ENCODE measurements at regions not wholly inside any gene's neighbourhood (a gene's known extent, or its start where the extent isn't known, plus 50 kb on each side); places are given as distances from the start of the nearest gene placed in this dataset.

DNA sequence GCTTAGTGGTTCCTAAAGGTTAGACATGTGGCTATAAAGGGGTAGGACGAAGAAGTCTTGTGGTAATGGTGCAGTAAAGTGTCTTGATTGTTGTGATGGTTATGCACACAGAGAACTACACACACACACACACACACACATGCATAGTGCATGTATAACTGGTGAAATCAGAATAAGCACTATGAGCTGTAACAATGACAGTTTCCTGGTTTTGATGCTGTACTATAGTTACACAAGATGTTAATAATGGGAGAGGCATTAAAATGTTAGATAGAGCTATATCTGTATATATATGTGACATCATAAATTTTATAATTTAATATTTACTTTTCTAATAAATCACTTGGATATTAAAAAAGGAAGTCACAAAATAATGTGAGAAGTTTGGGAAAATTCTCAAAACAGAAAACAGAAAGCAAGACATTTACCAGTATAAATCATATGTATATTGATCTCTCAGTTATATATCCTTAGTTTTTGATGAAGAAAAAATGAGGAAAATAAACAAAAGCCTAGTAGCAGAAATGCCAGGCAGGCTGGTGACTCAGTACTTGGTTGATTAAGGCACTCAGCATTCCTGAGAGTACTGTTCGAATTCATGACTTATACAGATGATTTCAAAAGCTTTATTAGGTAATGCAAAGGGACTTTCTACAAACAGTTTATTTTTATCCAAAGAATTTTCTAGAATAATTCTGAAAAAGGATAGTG lies 350.5 kb upstream of the DAB2 start:
- no peak overlapping the region for H3K4me3 ChIP-seq
- H3K9me3 ChIP-seq = no peaks in the 10 kb centered on the region
- no peak overlapping the region for H3K27ac ChIP-seq
- H3K27me3 ChIP-seq = no peaks in the 10 kb centered on the region
- WGBS, 2 donors (ENCODE audit: low coverage in 1 of 2) = 32 to 68% methylated on average over 2 of the region's 2 CpGs
- no peak for DNase-seq
- H3K36me3 ChIP-seq = no peaks in the 10 kb centered on the region
- in situ Hi-C loops (cut with MboI; ENCODE audit: low pct_ligation_motif_present in 1 of 4, low pct_unique_long_range_greater_than_20kb in 1 of 4, low sequenced_read_pairs in 3 of 4) = no loop called here
- no peak for TF ChIP-seq POLR2A (IDR thresholded peaks at IDR 0.05)
- TF ChIP-seq POLR2AphosphoS5 (IDR thresholded peaks at IDR 0.05) = no peak
- no peak for TF ChIP-seq CTCF (IDR thresholded peaks at IDR 0.05)
- TF ChIP-seq EP300 (IDR thresholded peaks at IDR 0.05; ENCODE audit: low read depth) = no peak
- H3K4me1 ChIP-seq = no peaks in the 10 kb centered on the region
- intact Hi-C loops (cut with DNase I; ENCODE audit: low total_unique reads) = no loop called here

GRCh38 chr5:39774605-39775004 lies 349.8 kb upstream of the DAB2 start:
- Histone ChIP-seq H3K4me3 (no peak overlapping the region), H3K27me3 (no peaks in the 10 kb centered on the region), H3K36me3 (no peaks in the 10 kb centered on the region), H3K27ac (no peak overlapping the region), H3K4me1 (no peaks in the 10 kb centered on the region), H3K9me3 (no peaks in the 10 kb centered on the region)
- in situ Hi-C loops (cut with MboI; ENCODE audit: low pct_ligation_motif_present in 1 of 4, low pct_unique_long_range_greater_than_20kb in 1 of 4, low sequenced_read_pairs in 3 of 4) (no loop called here), intact Hi-C loops (cut with DNase I; ENCODE audit: low total_unique reads) (no loop called here)
- no peak for TF ChIP-seq EP300 (IDR thresholded peaks at IDR 0.05; ENCODE audit: low read depth)
- TF ChIP-seq CTCF (IDR thresholded peaks at IDR 0.05) = no peak
- no peak for TF ChIP-seq POLR2A (IDR thresholded peaks at IDR 0.05)
- TF ChIP-seq POLR2AphosphoS5 (IDR thresholded peaks at IDR 0.05) = no peak
- no peak for DNase-seq

DNA sequence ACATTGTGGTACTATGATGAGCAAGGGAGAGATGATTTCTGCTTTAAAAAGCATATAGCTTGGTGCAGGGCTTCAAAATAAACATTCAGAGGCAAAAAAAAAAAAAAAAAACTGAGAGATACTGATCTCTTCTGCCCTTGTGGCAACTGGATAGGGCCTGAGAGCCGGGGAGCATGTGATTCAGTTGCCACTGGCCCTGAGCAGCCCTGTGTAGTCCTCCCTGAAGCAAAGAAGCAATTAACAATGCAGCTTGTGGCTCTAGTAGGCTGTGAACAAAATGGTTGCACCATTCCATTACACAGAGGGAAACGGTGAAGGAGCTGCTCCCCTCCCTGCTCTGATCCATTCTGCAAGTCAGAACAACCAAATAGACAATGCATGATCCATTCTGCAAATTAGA lies 347.5 kb upstream of the DAB2 start:
- intact Hi-C loops (cut with DNase I; ENCODE audit: low total_unique reads) (no loop called here), in situ Hi-C loops (cut with MboI; ENCODE audit: low pct_ligation_motif_present in 1 of 4, low pct_unique_long_range_greater_than_20kb in 1 of 4, low sequenced_read_pairs in 3 of 4) (no loop called here)
- Histone ChIP-seq H3K27me3 (no peaks in the 10 kb centered on the region), H3K36me3 (no peaks in the 10 kb centered on the region), H3K4me3 (no peak overlapping the region), H3K9me3 (no peaks in the 10 kb centered on the region), H3K27ac (no peak overlapping the region), H3K4me1 (no peaks in the 10 kb centered on the region)
- no peak for TF ChIP-seq POLR2AphosphoS5 (IDR thresholded peaks at IDR 0.05)
- TF ChIP-seq POLR2A (IDR thresholded peaks at IDR 0.05) = no peak
- TF ChIP-seq CTCF (IDR thresholded peaks at IDR 0.05) = no peak
- TF ChIP-seq EP300 (IDR thresholded peaks at IDR 0.05; ENCODE audit: low read depth) = no peak
- DNase-seq = no peak
- WGBS, 2 donors (ENCODE audit: low coverage in 1 of 2) = 51 to 86% methylated on average over 1 to 2 of the region's 2 CpGs

DNA sequence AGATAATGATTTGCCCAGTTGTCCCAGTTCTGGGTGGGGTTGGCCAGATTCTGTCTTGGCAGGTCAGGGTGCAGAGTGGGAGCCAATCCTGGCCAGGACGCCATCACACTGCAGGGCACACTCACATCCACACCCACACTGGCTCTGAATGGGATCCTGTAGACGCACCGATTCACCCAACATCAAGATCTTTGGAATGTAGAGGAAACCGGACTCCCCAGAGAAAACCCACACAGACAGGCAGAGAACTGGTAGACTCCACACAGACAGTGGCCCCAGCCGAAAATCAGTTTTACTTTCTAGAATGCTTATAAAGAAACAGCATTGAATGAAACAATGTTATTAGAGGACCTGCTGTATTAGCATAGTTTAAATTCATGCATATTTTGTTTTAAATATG lies 343.1 kb upstream of the DAB2 start:
- in situ Hi-C loops (cut with MboI; ENCODE audit: low pct_ligation_motif_present in 1 of 4, low pct_unique_long_range_greater_than_20kb in 1 of 4, low sequenced_read_pairs in 3 of 4) = no loop called here
- TF ChIP-seq EP300 (IDR thresholded peaks at IDR 0.05; ENCODE audit: low read depth) = no peak
- TF ChIP-seq POLR2AphosphoS5 (IDR thresholded peaks at IDR 0.05) = no peak
- TF ChIP-seq CTCF (IDR thresholded peaks at IDR 0.05) = no peak
- TF ChIP-seq POLR2A (IDR thresholded peaks at IDR 0.05) = no peak

More for the DNA sequence above, 343.1 kb upstream of the DAB2 start:
- Histone ChIP-seq H3K27ac (no peak overlapping the region), H3K4me1 (no peaks in the 10 kb centered on the region), H3K9me3 (no peaks in the 10 kb centered on the region), H3K4me3 (no peak overlapping the region), H3K27me3 (no peaks in the 10 kb centered on the region), H3K36me3 (no peaks in the 10 kb centered on the region)
- DNase-seq = no peak
- 79 to 89% methylated on average over 5 of the region's 5 CpGs for WGBS, 2 donors (ENCODE audit: low coverage in 1 of 2)
- intact Hi-C loops (cut with DNase I; ENCODE audit: low total_unique reads) = no loop called here

All from transverse colon (tissue), 4 donors.